ENCODE measurements at regions not wholly inside any gene's neighbourhood (a gene's known extent, or its start where the extent isn't known, plus 50 kb on each side); places are given as distances from the start of the nearest gene placed in this dataset.

DNA sequence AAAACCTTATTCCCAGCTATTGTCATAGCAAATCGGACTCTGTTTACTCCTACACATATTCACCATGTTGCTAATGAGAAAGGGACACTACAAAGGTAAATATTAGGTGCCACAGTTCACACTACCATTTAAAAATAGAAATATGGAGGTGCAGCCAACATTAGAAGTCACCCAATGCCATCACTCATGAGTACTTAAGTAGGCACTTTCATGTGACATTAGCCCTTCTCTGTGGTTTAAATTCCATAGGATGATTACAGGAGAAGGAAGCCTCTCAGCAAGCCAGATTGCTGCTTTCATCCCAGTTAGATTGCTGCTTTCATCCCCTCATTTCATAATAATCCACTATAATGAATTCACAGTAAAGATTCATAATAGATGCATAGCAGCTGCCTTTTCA lies 376.8 kb upstream of the ALCAM start:
- H3K4me3 ChIP-seq (ENCODE audit: low read depth, low read length), result no peak overlapping the region
- TF ChIP-seq, protein P1, sequence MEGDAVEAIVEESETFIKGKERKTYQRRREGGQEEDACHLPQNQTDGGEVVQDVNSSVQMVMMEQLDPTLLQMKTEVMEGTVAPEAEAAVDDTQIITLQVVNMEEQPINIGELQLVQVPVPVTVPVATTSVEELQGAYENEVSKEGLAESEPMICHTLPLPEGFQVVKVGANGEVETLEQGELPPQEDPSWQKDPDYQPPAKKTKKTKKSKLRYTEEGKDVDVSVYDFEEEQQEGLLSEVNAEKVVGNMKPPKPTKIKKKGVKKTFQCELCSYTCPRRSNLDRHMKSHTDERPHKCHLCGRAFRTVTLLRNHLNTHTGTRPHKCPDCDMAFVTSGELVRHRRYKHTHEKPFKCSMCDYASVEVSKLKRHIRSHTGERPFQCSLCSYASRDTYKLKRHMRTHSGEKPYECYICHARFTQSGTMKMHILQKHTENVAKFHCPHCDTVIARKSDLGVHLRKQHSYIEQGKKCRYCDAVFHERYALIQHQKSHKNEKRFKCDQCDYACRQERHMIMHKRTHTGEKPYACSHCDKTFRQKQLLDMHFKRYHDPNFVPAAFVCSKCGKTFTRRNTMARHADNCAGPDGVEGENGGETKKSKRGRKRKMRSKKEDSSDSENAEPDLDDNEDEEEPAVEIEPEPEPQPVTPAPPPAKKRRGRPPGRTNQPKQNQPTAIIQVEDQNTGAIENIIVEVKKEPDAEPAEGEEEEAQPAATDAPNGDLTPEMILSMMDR (IDR thresholded peaks at IDR 0.05; ENCODE audit: control insufficient read depth, extremely low read depth, insufficient read depth), result no peak
- DNase-seq (ENCODE audit: low read depth), result no peak

DNA sequence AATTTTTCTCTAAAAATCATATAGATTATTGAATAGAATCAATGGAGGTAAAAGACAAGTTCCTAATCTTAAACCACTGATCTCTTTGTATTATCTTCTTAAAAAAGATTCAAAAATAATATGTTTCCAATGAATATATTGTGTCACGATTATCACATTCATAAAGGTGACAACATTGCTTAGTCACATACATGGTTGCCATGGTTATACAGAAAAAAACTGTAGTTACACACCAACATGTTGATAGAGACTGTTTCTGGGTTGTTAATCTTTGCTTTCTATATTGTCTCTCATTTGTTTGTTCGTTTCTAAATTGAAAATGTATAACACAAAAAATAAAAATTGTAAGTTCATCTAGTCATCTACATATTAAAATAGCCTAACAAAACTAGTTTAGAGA lies 376.0 kb upstream of the ALCAM start:
- DNase-seq (ENCODE audit: low read depth), result no peak
- no peak overlapping the region for H3K4me3 ChIP-seq (ENCODE audit: low read depth, low read length)
- TF ChIP-seq, protein P1 (IDR thresholded peaks at IDR 0.05; ENCODE audit: control insufficient read depth, extremely low read depth, insufficient read depth), result no peak

DNA sequence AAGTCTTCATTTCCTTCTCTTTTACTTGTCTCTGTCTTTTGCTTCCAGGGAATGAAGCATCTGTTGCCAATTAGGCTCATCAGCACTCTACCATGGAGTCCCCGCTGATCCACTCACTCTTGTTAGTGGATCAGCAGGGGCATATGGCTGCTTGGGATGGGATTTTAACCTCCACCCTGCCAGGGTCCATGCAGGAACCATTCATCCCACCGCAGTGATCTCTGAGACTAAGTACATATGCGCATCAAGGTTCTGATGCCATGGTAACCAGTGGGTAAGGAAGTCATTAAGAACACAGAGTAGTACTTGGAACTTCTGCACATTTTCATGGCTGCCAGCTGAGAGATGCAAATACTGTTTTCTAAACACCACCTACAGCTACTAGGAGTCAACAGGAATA lies 374.0 kb upstream of the ALCAM start:
- no peak for DNase-seq (ENCODE audit: low read depth)
- TF ChIP-seq, protein P1 (IDR thresholded peaks at IDR 0.05; ENCODE audit: control insufficient read depth, extremely low read depth, insufficient read depth), result no peak

DNA sequence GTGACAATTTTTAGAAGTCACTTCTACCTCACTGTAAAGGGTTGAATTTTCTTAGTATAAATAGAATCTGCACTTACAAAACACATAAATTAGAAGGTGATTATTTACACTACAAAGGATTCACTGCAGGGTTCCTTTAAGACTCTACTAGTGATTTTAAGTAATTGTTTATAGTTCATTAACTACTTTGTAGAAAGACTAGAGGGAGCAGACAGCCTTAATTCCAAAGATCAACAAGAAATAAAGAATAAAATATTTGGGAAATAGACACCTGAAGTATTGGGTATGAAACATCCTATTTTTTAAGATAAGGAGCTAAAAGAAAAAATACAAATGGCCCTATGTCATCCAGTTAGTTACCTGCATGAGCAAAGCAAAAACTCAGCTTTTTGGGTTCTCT lies 360.5 kb upstream of the ALCAM start:
- no peak for DNase-seq (ENCODE audit: low read depth)
- H3K4me3 ChIP-seq (ENCODE audit: low read depth, low read length), result no peak overlapping the region
- TF ChIP-seq, protein P1 (IDR thresholded peaks at IDR 0.05; ENCODE audit: control insufficient read depth, extremely low read depth, insufficient read depth), result no peak

More for the DNA sequence above, 374.0 kb upstream of the ALCAM start:
- H3K4me3 ChIP-seq (ENCODE audit: low read depth, low read length), result no peak overlapping the region

DNA sequence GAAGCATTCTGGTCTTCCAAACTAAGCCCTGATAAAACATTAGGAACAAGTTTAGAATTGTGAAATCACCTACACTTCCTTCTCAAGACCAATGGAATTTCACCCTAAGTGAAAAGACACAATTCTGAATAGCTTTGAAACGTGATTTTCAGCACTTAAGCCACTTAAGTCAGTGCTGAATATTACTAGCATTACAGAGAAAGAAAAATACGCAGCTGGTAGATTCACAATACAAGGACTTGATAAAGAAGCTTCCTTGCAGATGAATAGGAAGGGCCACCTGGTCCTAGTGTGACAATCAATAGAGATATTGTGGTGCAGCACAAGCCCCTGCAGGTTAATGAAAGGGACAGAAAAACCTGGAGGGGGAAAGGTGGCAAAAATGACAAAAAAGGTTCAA lies 353.1 kb upstream of the ALCAM start:
- DNase-seq (ENCODE audit: low read depth), result no peak
- H3K4me3 ChIP-seq (ENCODE audit: low read depth, low read length), result no peak overlapping the region
- TF ChIP-seq, protein P1 (IDR thresholded peaks at IDR 0.05; ENCODE audit: control insufficient read depth, extremely low read depth, insufficient read depth), result no peak

DNA sequence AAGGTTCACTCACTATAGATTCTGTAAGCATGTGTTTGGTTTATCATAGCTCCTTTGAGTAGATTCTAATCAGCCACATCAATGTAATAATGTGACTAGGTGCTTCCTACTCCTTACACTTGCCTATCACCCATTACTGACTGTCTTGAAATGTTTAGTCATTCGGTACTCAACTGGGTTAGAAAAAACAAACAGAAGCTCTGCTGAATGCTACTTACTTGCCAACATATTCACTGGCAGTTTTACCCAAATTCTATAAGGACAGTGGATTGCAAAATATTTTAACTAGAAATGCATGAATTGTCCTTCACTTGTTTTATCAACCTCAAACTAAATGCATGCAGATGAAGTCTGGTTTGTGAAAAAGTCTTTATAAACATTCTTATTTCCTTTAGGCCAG lies 352.1 kb upstream of the ALCAM start:
- no peak for DNase-seq (ENCODE audit: low read depth)

DNA sequence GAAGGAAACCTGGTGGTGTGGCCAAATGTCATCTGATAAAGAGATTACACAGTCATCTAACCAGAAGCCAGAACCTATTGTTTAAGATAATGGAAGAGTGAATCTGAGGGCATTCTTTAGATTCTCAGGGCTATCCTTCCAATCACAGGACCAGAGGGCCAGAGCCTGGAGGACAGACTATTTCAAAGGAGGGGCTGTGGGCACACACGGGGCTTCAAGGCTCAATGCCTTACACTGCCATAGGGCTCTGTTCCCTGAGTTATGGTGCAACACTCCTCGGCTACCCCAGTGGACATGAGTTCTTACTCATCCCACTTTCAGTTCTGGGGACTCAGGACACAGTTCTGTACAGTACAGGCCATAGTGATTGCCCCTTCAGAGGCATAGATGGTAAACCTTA lies 343.9 kb upstream of the ALCAM start:
- H3K4me3 ChIP-seq (ENCODE audit: low read depth, low read length), result no peak overlapping the region
- no peak for DNase-seq (ENCODE audit: low read depth)
- TF ChIP-seq, protein P1 (IDR thresholded peaks at IDR 0.05; ENCODE audit: control insufficient read depth, extremely low read depth, insufficient read depth), result no peak

More for the DNA sequence above, 352.1 kb upstream of the ALCAM start:
- TF ChIP-seq, protein P1 (IDR thresholded peaks at IDR 0.05; ENCODE audit: control insufficient read depth, extremely low read depth, insufficient read depth), result no peak
- H3K4me3 ChIP-seq (ENCODE audit: low read depth, low read length), result no peak overlapping the region
